Prostate gland (tissue), 2 donors: ENCODE measurements at regions not wholly inside any gene's neighbourhood (a gene's known extent, or its start where the extent isn't known, plus 50 kb on each side); places are given as distances from the start of the nearest gene placed in this dataset.

Experiments
- POLR2A ChIP-seq: fragments of 450-650 bp; IDR thresholded peaks from one replicate; pipeline ENCODE4 v1.6.1; 2016; ENCODE audit warnings: antibody characterized with exemption, mild to moderate bottlenecking
- POLR2AphosphoS5 ChIP-seq: sonication (generic); formaldehyde crosslinking; IDR thresholded peaks from one replicate; pipeline ENCODE4 v1.6.1; 2017; ENCODE audit warnings: antibody characterized with exemption
- TF ChIP-seq, protein P1 (sequence below), 4 experiments: fragments of 200-600 bp in 2 of 4; fragments of 450-650 bp in 2 of 4; sonication (generic) in 2 of 4; IDR thresholded peaks; 1 replicate in 3 of 4; 2 replicates in 1 of 4; pipeline ENCODE4 v1.5.1; 2016 to 2019; ENCODE audit warnings: antibody characterized with exemption in 4 of 4, mild to moderate bottlenecking in 2 of 4, moderate library complexity in 2 of 4

DNA sequence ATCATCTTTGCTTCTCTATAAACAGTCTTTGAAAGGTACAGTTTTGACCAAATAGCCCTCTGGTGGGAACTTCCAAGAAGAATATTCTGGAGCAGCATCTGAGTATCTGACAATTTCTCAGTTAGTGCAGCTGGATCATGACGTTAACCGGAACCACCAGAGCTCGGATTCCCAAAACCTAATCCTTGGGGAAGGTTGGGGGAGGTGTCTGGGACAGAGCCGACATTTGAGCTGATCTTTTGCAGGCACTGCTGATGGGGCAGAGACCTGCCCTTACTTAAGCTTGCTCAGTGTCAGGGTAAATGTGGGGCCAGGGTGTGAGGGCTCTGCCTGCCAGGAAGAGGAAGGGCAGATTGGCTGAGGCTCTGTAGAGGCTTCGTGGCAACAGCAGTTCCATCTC lies 416.6 kb downstream of the DHX35 start:
- TF ChIP-seq, protein P1, sequence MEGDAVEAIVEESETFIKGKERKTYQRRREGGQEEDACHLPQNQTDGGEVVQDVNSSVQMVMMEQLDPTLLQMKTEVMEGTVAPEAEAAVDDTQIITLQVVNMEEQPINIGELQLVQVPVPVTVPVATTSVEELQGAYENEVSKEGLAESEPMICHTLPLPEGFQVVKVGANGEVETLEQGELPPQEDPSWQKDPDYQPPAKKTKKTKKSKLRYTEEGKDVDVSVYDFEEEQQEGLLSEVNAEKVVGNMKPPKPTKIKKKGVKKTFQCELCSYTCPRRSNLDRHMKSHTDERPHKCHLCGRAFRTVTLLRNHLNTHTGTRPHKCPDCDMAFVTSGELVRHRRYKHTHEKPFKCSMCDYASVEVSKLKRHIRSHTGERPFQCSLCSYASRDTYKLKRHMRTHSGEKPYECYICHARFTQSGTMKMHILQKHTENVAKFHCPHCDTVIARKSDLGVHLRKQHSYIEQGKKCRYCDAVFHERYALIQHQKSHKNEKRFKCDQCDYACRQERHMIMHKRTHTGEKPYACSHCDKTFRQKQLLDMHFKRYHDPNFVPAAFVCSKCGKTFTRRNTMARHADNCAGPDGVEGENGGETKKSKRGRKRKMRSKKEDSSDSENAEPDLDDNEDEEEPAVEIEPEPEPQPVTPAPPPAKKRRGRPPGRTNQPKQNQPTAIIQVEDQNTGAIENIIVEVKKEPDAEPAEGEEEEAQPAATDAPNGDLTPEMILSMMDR (IDR thresholded peaks at IDR 0.05) = no peak
- TF ChIP-seq POLR2A (no peak), POLR2AphosphoS5 (no peak)
